ENCODE measurements at regions not wholly inside any gene's neighbourhood (a gene's known extent, or its start where the extent isn't known, plus 50 kb on each side); places are given as distances from the start of the nearest gene placed in this dataset.
A peak's percentile ranks its signal among the peaks of the same experiment; 100 is the strongest.

- Histone ChIP-seq H3K36me3 (no peaks in the 10 kb centered on the region), H3K4me3 (no peak overlapping the region), H3K27me3 (peaks cover 0 to 18% (median 0%) of the 10 kb centered on the region in 3 donors), H3K27ac (no peak overlapping the region), H3K9me3 (peaks cover 0 to 13% (median 11%) of the 10 kb centered on the region in 4 donors), H3K4me1 (no peaks in the 10 kb centered on the region)
- no peak for TF ChIP-seq EP300 (IDR thresholded peaks at IDR 0.05)
- no peak for TF ChIP-seq CTCF (IDR thresholded peaks at IDR 0.05)
- no peak for TF ChIP-seq POLR2AphosphoS5 (IDR thresholded peaks at IDR 0.05)
- no peak for TF ChIP-seq POLR2A (IDR thresholded peaks at IDR 0.05)
- WGBS, 5 donors = 41 to 51% (median 42%) methylated on average over 8 of the region's 8 CpGs
- intact Hi-C loops (cut with DNase I; ENCODE audit: low total_unique reads) = no loop called here
- no peak for DNase-seq
Observed at GRCh38 chr11:133659538-133660201, 127.4 kb upstream of the OPCML start.

- intact Hi-C loops (cut with DNase I; ENCODE audit: low total_unique reads) = no loop called here
- no peak for DNase-seq
- H3K27me3 ChIP-seq = peaks cover 0 to 25% (median 0%) of the 10 kb centered on the region in 3 donors
- TF ChIP-seq POLR2AphosphoS5 (IDR thresholded peaks at IDR 0.05) (no peak), POLR2A (IDR thresholded peaks at IDR 0.05) (no peak), CTCF (IDR thresholded peaks at IDR 0.05) (no peak), EP300 (IDR thresholded peaks at IDR 0.05) (no peak)
- no peak overlapping the region for H3K27ac ChIP-seq
- no peaks in the 10 kb centered on the region for H3K36me3 ChIP-seq
- WGBS, 5 donors = 39 to 62% (median 56%) methylated on average over 2 to 3 of the region's 3 CpGs
- H3K9me3 ChIP-seq = peaks cover 0 to 13% (median 11%) of the 10 kb centered on the region in 4 donors
- H3K4me3 ChIP-seq = no peak overlapping the region
- no peaks in the 10 kb centered on the region for H3K4me1 ChIP-seq
Observed at GRCh38 chr11:133657054-133657453, 124.8 kb upstream of the OPCML start.

- no peak overlapping the region for H3K4me3 ChIP-seq
- H3K4me1 ChIP-seq = no peaks in the 10 kb centered on the region
- WGBS, 5 donors = 64 to 74% (median 69%) methylated on average over 13 of the region's 13 CpGs
- no peak for TF ChIP-seq POLR2AphosphoS5 (IDR thresholded peaks at IDR 0.05)
- TF ChIP-seq CTCF (IDR thresholded peaks at IDR 0.05) = no peak
- TF ChIP-seq POLR2A (IDR thresholded peaks at IDR 0.05) = no peak
- no peak for TF ChIP-seq EP300 (IDR thresholded peaks at IDR 0.05)
- H3K27me3 ChIP-seq = peaks cover 0 to 25% (median 0%) of the 10 kb centered on the region in 3 donors
- intact Hi-C loops (cut with DNase I; ENCODE audit: low total_unique reads) = no loop called here
- H3K9me3 ChIP-seq = peaks cover 0 to 13% (median 11%) of the 10 kb centered on the region in 4 donors
- DNase-seq = peak in 1 of 2 donors; percentile 30
- no peak overlapping the region for H3K27ac ChIP-seq
- H3K36me3 ChIP-seq = no peaks in the 10 kb centered on the region
Observed at GRCh38 chr11:133656082-133656635, 123.9 kb upstream of the OPCML start.

GRCh38 chr11:133654630-133655212 lies 122.4 kb upstream of the OPCML start:
- Histone ChIP-seq H3K4me3 (no peak overlapping the region), H3K36me3 (no peaks in the 10 kb centered on the region), H3K4me1 (no peaks in the 10 kb centered on the region), H3K9me3 (peaks cover 0 to 13% (median 11%) of the 10 kb centered on the region in 4 donors), H3K27me3 (peaks cover 0 to 25% (median 0%) of the 10 kb centered on the region in 3 donors), H3K27ac (no peak overlapping the region)
- no peak for DNase-seq
- no peak for TF ChIP-seq CTCF (IDR thresholded peaks at IDR 0.05)
- TF ChIP-seq POLR2AphosphoS5 (IDR thresholded peaks at IDR 0.05) = no peak
- no peak for TF ChIP-seq EP300 (IDR thresholded peaks at IDR 0.05)
- no peak for TF ChIP-seq POLR2A (IDR thresholded peaks at IDR 0.05)
- 51 to 65% (median 63%) methylated on average over 12 of the region's 12 CpGs for WGBS, 5 donors
- intact Hi-C loops (cut with DNase I; ENCODE audit: low total_unique reads) = no loop called here

Data from stomach (tissue), 8 donors.